ENCODE measurements at regions not wholly inside any gene's neighbourhood (a gene's known extent, or its start where the extent isn't known, plus 50 kb on each side); places are given as distances from the start of the nearest gene placed in this dataset.

DNA sequence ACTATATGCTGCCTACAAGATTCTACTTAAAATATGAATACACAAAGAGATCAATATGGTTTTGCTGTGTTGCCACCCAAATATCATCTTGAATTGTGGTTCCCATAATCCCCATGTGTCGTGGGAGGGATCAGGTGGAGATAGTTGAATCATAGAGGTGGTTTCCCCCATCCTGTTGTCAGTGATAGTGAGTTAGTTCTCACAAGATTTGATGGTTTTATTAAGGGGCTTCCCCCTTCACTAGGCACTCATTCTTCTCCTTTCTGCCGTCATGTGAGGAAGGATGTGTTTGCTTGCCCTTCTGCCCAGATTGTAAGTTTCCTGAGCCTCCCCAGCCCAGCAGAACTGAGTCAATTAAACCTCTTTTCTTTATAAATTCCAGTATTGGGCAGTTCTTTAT is 654.4 kb upstream of the NR5A2 start:
- TF ChIP-seq, protein P1, sequence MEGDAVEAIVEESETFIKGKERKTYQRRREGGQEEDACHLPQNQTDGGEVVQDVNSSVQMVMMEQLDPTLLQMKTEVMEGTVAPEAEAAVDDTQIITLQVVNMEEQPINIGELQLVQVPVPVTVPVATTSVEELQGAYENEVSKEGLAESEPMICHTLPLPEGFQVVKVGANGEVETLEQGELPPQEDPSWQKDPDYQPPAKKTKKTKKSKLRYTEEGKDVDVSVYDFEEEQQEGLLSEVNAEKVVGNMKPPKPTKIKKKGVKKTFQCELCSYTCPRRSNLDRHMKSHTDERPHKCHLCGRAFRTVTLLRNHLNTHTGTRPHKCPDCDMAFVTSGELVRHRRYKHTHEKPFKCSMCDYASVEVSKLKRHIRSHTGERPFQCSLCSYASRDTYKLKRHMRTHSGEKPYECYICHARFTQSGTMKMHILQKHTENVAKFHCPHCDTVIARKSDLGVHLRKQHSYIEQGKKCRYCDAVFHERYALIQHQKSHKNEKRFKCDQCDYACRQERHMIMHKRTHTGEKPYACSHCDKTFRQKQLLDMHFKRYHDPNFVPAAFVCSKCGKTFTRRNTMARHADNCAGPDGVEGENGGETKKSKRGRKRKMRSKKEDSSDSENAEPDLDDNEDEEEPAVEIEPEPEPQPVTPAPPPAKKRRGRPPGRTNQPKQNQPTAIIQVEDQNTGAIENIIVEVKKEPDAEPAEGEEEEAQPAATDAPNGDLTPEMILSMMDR (IDR thresholded peaks at IDR 0.05) = no peak
- no peak for TF ChIP-seq POLR2A (IDR thresholded peaks at IDR 0.05)
